Left ventricle myocardium superior (tissue), 1 donor: ENCODE measurements at regions not wholly inside any gene's neighbourhood (a gene's known extent, or its start where the extent isn't known, plus 50 kb on each side); places are given as distances from the start of the nearest gene placed in this dataset.
A peak's percentile ranks its signal among the peaks of the same experiment; 100 is the strongest.
"Not testable (repeated sequence)": the region's sequence is repeated elsewhere in the genome, so short reads cannot be mapped to it uniquely, and the experiment has no call there.

Source experiments
- ATAC-seq: fragments of 200-7000 bp; cut with Tn5 transposase; one replicate; pipeline ENCODE4 v1.9.1; 2020; ENCODE audit warnings: mild to moderate bottlenecking, moderate library complexity
- DNase-seq: peaks from one replicate; pipeline ENCODE4 v3.0.0-alpha.2; 2020
- intact Hi-C: fragments of 100-400 bp; cut with micrococcal nuclease; formaldehyde crosslinking; loops from one replicate; pipeline ENCODE4 v1.11.0; 2022
- donor health status: DM: no; HTN: yes; CAD: no; lungs with severe emphysema.

DNA sequence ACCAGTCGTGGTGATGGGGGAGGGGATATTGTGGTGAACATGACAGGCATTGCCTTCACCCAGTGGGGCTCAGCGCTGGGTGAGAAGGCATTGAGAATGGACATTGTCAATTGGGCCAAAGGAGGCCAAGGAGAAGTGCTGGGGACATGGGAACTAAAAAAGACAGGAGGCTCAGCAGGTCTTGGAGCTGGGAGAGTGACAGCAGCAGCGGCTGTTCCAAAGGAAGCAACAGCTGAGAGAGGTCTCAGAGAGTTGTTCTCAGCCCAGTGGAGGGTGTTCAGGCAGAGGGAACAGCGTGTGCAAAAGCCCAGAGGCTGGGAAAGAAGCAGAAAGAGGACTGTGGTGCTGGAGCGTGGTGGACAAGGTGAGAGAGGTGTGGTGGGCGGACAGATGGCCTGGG lies 56.6 kb upstream of the ASNS start:
- intact Hi-C loops, ATAC-seq, DNase-seq: not testable (repeated sequence)

DNA sequence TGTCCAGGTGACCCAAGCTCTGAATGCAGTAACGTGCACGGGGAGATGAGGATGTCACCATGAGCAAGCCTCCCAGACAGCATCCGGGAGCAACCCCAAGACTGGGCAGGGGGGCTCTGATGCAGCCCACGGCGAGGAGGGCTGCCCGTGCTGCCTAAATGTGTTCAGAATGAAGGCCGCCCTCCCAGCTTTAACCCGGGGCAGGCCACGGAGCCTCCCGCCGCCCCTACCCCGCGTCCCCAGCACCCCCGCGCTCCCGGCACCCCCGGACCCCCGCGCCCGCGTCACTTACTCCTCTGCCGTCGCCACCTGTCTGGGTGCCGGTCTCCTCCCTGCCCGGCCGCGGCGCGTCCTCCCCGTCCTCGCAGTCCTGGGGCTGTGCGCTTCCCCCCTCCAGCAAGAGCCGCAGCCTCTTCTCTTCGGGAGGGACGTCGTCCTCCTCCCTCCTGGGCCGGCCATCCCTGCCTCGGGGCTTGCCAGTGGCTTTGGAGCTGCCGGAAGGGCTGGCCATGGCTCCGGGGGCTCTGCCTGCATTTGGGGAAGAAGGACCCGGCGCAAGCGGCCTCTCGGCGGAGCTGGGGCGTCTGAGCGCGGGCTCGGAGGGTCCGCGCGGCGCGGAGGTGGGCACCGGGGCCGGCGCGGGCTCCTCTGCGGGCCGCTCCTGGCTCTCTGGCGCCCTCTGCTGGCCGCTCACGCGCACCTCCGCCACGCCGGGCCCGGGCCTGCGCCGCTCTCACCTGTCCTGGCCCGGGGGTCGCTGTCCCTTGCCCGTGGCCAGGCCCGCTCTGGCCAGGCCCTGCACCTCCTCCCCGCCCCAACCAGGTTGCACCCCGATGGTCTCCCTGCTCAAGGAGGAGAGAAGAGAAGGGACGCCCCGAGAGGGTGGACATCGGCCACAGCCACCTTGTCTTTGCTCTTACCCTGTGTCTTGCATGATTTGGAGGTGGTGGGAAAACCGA lies 55.9 kb upstream of the ASNS start:
- peak; percentile 75 for DNase-seq
- ATAC-seq, intact Hi-C loops: not testable (repeated sequence)
